GM23338 (cell line): ENCODE measurements at regions not wholly inside any gene's neighbourhood (a gene's known extent, or its start where the extent isn't known, plus 50 kb on each side); places are given as distances from the start of the nearest gene placed in this dataset.

Source experiments
- ATAC-seq: fragments of 200-7000 bp; cut with Tn5 transposase; 3 replicates; pipeline ENCODE4 v1.9.1; 2020
- DNase-seq: peaks from one replicate; pipeline ENCODE4 v3.0.0-alpha.2; 2015; ENCODE audit warnings: low spot score
- H2AFZ ChIP-seq: fragments of 200-600 bp; sonication (generic); 2 replicates; pipeline ENCODE4 v1.8.0; 2016; ENCODE audit warnings: antibody characterized with exemption, mild to moderate bottlenecking, moderate library complexity
- H3F3A ChIP-seq: fragments of 200-600 bp; sonication (generic); replicated peaks from 2 replicates; pipeline ENCODE4 v1.8.0; 2017; ENCODE audit warnings: antibody characterized with exemption, mixed run types, low read depth
- H3K27ac ChIP-seq: fragments of 200-600 bp; sonication (generic); 2 replicates; pipeline ENCODE4 v1.6.1; 2016; ENCODE audit warnings: low read depth
- H3K27me3 ChIP-seq: fragments of 200-600 bp; sonication (generic); 2 replicates; pipeline ENCODE4 v1.8.0; 2016; ENCODE audit warnings: mild to moderate bottlenecking, mixed run types, moderate library complexity; ENCODE audit not compliant: insufficient read depth
- H3K36me3 ChIP-seq: fragments of 200-600 bp; sonication (generic); 2 replicates; pipeline ENCODE4 v1.8.0; 2016; ENCODE audit warnings: mild to moderate bottlenecking; ENCODE audit not compliant: insufficient read depth
- H3K4me1 ChIP-seq: fragments of 200-600 bp; sonication (generic); 2 replicates; pipeline ENCODE4 v1.8.0; 2016; ENCODE audit warnings: mild to moderate bottlenecking, moderate library complexity; ENCODE audit not compliant: insufficient read depth
- H3K4me2 ChIP-seq: fragments of 200-600 bp; sonication (generic); 2 replicates; pipeline ENCODE4 v1.7.1; 2017; ENCODE audit warnings: mixed run types
- H3K4me3 ChIP-seq: fragments of 200-600 bp; sonication (generic); 2 replicates; pipeline ENCODE4 v1.6.1; 2016; ENCODE audit warnings: mixed run types
- H3K79me2 ChIP-seq: fragments of 200-600 bp; sonication (generic); replicated peaks from 2 replicates; pipeline ENCODE4 v1.8.0; 2017; ENCODE audit warnings: mild to moderate bottlenecking; ENCODE audit not compliant: insufficient read depth
- H3K9me2 ChIP-seq: fragments of 200-600 bp; sonication (generic); 2 replicates; pipeline ENCODE4 v1.8.0; 2017; ENCODE audit not compliant: insufficient read depth
- H4K20me1 ChIP-seq: fragments of 200-600 bp; sonication (generic); replicated peaks from 2 replicates; pipeline ENCODE4 v1.8.0; 2017; ENCODE audit warnings: mild to moderate bottlenecking; ENCODE audit not compliant: insufficient read depth
- H3K27ac Mint-ChIP-seq: 2 replicates; pipeline ENCODE4 v1.8.0; 2020; ENCODE audit warnings: inconsistent platforms, mild to moderate bottlenecking, moderate library complexity, mixed read lengths
- H3K27me3 Mint-ChIP-seq: 3 replicates; pipeline ENCODE4 v1.8.0; 2022; ENCODE audit warnings: low read depth, mild to moderate bottlenecking, moderate library complexity, mixed read lengths, inconsistent platforms; ENCODE audit not compliant: insufficient read depth, poor library complexity
- H3K36me3 Mint-ChIP-seq: 3 replicates; pipeline ENCODE4 v1.8.0; 2021; ENCODE audit warnings: low read depth, mild to moderate bottlenecking, inconsistent platforms, moderate library complexity, mixed read lengths
- H3K4me1 Mint-ChIP-seq: 3 replicates; pipeline ENCODE4 v1.8.0; 2020; ENCODE audit warnings: mild to moderate bottlenecking, inconsistent platforms, mixed read lengths
- H3K4me3 Mint-ChIP-seq: 3 replicates; pipeline ENCODE4 v1.8.0; 2021; ENCODE audit warnings: moderate library complexity, mild to moderate bottlenecking, inconsistent platforms, mixed read lengths
- H3K9me3 Mint-ChIP-seq: 3 replicates; pipeline ENCODE4 v1.8.0; 2020; ENCODE audit warnings: moderate library complexity, mild to moderate bottlenecking, inconsistent platforms, mixed read lengths
- CREB1 ChIP-seq: fragments of 250-450 bp; sonication (Bioruptor Pico); IDR thresholded peaks from 2 replicates; pipeline ENCODE4 v1.5.0; 2020; ENCODE audit warnings: low read depth, mild to moderate bottlenecking, moderate library complexity
- EZH2 ChIP-seq: fragments of 200-600 bp; sonication (generic); IDR thresholded peaks from one replicate; pipeline ENCODE4 v1.8.0; 2017; ENCODE audit warnings: antibody characterized with exemption, mild to moderate bottlenecking, low read depth; ENCODE audit not compliant: unreplicated experiment
- EZH2phosphoT487 ChIP-seq: fragments of 200-600 bp; sonication (generic); IDR thresholded peaks from one replicate; pipeline ENCODE4 v1.8.1; 2018; ENCODE audit warnings: antibody characterized with exemption; ENCODE audit not compliant: unreplicated experiment
- JUNB ChIP-seq: IDR thresholded peaks from one replicate; pipeline ENCODE4 v1.6.1; 2016; ENCODE audit warnings: antibody characterized with exemption; ENCODE audit not compliant: unreplicated experiment
- NANOG ChIP-seq: IDR thresholded peaks from 2 replicates; pipeline ENCODE4 v1.6.1; 2016; ENCODE audit warnings: antibody characterized with exemption, borderline replicate concordance
- POLR2AphosphoS5 ChIP-seq: IDR thresholded peaks from 2 replicates; pipeline ENCODE4 v1.6.1; 2016; ENCODE audit warnings: antibody characterized with exemption, low read depth
- STAT1 ChIP-seq: IDR thresholded peaks from one replicate; pipeline ENCODE4 v1.6.1; 2016; ENCODE audit warnings: antibody characterized with exemption; ENCODE audit not compliant: unreplicated experiment
- ZNF114 ChIP-seq: fragments of 250-450 bp; sonication (Bioruptor Pico); IDR thresholded peaks from 2 replicates; pipeline ENCODE4 v1.5.0; 2020; ENCODE audit warnings: mild to moderate bottlenecking, moderate library complexity
- ZNF331 ChIP-seq: fragments of 250-450 bp; sonication (Bioruptor Pico); IDR thresholded peaks from 2 replicates; pipeline ENCODE4 v1.5.0; 2020; ENCODE audit warnings: low read depth, mild to moderate bottlenecking, moderate library complexity
- TF ChIP-seq, protein P1 (sequence below): IDR thresholded peaks from 2 replicates; pipeline ENCODE4 v1.6.1; 2016; ENCODE audit warnings: antibody characterized with exemption
- TF ChIP-seq, protein P2 (sequence below): IDR thresholded peaks from one replicate; pipeline ENCODE4 v1.6.1; 2018; ENCODE audit warnings: antibody characterized with exemption; ENCODE audit not compliant: unreplicated experiment
- TF ChIP-seq, protein P3 (sequence below), 2 experiments: fragments of 200-600 bp in 1 of 2; sonication (generic) in 1 of 2; conservative IDR thresholded peaks; 2 replicates each; pipeline versions ENCODE4 v1.5.1 to v1.6.1; 2016 to 2017; ENCODE audit warnings: antibody characterized with exemption in 2 of 2, low read depth in 2 of 2, mild to moderate bottlenecking in 2 of 2, moderate library complexity in 1 of 2

DNA sequence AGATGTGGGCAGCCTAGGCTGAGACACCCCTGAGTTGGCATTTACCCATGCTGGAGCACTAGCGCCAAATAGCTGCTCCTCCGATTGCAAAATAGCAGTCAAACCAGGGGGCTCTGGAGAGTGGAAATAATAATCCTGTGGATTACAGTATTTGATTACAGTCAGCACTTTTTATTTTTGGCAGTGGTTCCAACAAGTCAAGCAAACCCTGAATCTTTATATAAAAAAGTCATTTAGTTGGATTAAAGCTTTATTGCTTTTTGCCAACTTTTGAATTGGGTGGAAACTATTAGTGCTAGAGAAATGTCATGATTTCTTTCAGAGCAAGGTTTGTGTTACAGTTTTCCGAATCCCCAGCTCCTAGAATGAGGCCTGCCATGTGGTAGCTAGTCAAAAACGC, 99.3 kb upstream of the FAM20A start:
- Histone ChIP-seq H3K79me2 (no peaks in the 10 kb centered on the region), H3K36me3 (no peaks in the 10 kb centered on the region), H3K4me3 (no peak overlapping the region), H2AFZ (no peak overlapping the region), H3K4me1 (no peaks in the 10 kb centered on the region), H3F3A (no peaks in the 10 kb centered on the region), H4K20me1 (no peaks in the 10 kb centered on the region), H3K4me2 (no peak overlapping the region), H3K9me2 (peaks cover 16% of the 10 kb centered on the region), H3K27ac (no peak overlapping the region), H3K27me3 (no peaks in the 10 kb centered on the region)
- H3K9me3 Mint-ChIP-seq: peaks cover 3% of the 10 kb centered on the region; the same call in 1 of the 3 replicates
- 0 out of 3 replicates have a peak, but pooled peaks cover 4% of the 10 kb centered on the region for H3K4me1 Mint-ChIP-seq
- DNase-seq (no peak), ATAC-seq (no peak)
- no peak overlapping the region for H3K4me3 Mint-ChIP-seq
- no peak overlapping the region for H3K27ac Mint-ChIP-seq
- H3K36me3 Mint-ChIP-seq: no peaks in the 10 kb centered on the region; the same call in 2 of the 3 replicates
- no peak for TF ChIP-seq ZNF331 (CRISPR knock-in tag)
- TF ChIP-seq EZH2: no peak
- no peak for TF ChIP-seq STAT1
- TF ChIP-seq, protein P1, sequence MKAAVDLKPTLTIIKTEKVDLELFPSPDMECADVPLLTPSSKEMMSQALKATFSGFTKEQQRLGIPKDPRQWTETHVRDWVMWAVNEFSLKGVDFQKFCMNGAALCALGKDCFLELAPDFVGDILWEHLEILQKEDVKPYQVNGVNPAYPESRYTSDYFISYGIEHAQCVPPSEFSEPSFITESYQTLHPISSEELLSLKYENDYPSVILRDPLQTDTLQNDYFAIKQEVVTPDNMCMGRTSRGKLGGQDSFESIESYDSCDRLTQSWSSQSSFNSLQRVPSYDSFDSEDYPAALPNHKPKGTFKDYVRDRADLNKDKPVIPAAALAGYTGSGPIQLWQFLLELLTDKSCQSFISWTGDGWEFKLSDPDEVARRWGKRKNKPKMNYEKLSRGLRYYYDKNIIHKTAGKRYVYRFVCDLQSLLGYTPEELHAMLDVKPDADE: no peak
- no peak for TF ChIP-seq POLR2AphosphoS5
- TF ChIP-seq CREB1: no peak
- TF ChIP-seq EZH2phosphoT487: no peak
- TF ChIP-seq, protein P2, sequence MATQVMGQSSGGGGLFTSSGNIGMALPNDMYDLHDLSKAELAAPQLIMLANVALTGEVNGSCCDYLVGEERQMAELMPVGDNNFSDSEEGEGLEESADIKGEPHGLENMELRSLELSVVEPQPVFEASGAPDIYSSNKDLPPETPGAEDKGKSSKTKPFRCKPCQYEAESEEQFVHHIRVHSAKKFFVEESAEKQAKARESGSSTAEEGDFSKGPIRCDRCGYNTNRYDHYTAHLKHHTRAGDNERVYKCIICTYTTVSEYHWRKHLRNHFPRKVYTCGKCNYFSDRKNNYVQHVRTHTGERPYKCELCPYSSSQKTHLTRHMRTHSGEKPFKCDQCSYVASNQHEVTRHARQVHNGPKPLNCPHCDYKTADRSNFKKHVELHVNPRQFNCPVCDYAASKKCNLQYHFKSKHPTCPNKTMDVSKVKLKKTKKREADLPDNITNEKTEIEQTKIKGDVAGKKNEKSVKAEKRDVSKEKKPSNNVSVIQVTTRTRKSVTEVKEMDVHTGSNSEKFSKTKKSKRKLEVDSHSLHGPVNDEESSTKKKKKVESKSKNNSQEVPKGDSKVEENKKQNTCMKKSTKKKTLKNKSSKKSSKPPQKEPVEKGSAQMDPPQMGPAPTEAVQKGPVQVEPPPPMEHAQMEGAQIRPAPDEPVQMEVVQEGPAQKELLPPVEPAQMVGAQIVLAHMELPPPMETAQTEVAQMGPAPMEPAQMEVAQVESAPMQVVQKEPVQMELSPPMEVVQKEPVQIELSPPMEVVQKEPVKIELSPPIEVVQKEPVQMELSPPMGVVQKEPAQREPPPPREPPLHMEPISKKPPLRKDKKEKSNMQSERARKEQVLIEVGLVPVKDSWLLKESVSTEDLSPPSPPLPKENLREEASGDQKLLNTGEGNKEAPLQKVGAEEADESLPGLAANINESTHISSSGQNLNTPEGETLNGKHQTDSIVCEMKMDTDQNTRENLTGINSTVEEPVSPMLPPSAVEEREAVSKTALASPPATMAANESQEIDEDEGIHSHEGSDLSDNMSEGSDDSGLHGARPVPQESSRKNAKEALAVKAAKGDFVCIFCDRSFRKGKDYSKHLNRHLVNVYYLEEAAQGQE: no peak
- no peak for TF ChIP-seq NANOG
- no peak for TF ChIP-seq ZNF114
- TF ChIP-seq, protein P3, sequence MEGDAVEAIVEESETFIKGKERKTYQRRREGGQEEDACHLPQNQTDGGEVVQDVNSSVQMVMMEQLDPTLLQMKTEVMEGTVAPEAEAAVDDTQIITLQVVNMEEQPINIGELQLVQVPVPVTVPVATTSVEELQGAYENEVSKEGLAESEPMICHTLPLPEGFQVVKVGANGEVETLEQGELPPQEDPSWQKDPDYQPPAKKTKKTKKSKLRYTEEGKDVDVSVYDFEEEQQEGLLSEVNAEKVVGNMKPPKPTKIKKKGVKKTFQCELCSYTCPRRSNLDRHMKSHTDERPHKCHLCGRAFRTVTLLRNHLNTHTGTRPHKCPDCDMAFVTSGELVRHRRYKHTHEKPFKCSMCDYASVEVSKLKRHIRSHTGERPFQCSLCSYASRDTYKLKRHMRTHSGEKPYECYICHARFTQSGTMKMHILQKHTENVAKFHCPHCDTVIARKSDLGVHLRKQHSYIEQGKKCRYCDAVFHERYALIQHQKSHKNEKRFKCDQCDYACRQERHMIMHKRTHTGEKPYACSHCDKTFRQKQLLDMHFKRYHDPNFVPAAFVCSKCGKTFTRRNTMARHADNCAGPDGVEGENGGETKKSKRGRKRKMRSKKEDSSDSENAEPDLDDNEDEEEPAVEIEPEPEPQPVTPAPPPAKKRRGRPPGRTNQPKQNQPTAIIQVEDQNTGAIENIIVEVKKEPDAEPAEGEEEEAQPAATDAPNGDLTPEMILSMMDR (conservative IDR thresholded peaks at IDR 0.05; ENCODE audit: low read depth in 2 of 2): no peak
- no peak for TF ChIP-seq JUNB
- H3K27me3 Mint-ChIP-seq: peaks cover 1% of the 10 kb centered on the region
